ENCODE measurements at regions not wholly inside any gene's neighbourhood (a gene's known extent, or its start where the extent isn't known, plus 50 kb on each side); places are given as distances from the start of the nearest gene placed in this dataset.

GRCh38 chr13:33651766-33652165 lies 166.2 kb upstream of the RFC3 start:
- TF ChIP-seq CTCF (IDR thresholded peaks at IDR 0.05; ENCODE audit: insufficient read depth, low read depth, low read length) (no peak), EZH2 (IDR thresholded peaks at IDR 0.05; ENCODE audit: insufficient read depth, low read length) (no peak)
- Mint-ChIP-seq H3K27ac (ENCODE audit: unreplicated experiment) (no peak overlapping the region), H3K27me3 (ENCODE audit: low read depth, unreplicated experiment) (no peaks in the 10 kb centered on the region), H3K4me1 (ENCODE audit: low read depth, unreplicated experiment) (peaks cover 2% of the 10 kb centered on the region), H3K4me3 (ENCODE audit: unreplicated experiment) (no peak overlapping the region), H3K36me3 (ENCODE audit: low read depth, unreplicated experiment) (no peaks in the 10 kb centered on the region), H3K9me3 (ENCODE audit: unreplicated experiment) (no peaks in the 10 kb centered on the region)
- no peaks in the 10 kb centered on the region for H4K20me1 ChIP-seq (ENCODE audit: insufficient read depth, low read length)
- DNase-seq (ENCODE audit: low read depth) (no peak), FAIRE-seq (no peak)
- H3K4me2 ChIP-seq (ENCODE audit: low read length): no peak overlapping the region
- H3K4me3 ChIP-seq (ENCODE audit: insufficient read depth, low read depth, low read length): no peak overlapping the region
- H3K27ac ChIP-seq (ENCODE audit: low read depth, low read length): no peak overlapping the region
- H3K79me2 ChIP-seq (ENCODE audit: insufficient read depth, low read length): no peaks in the 10 kb centered on the region
- H3K36me3 ChIP-seq (ENCODE audit: insufficient read depth, low read length): no peaks in the 10 kb centered on the region
- no peaks in the 10 kb centered on the region for H3K27me3 ChIP-seq (ENCODE audit: insufficient read depth, low read length)
- H3K4me1 ChIP-seq (ENCODE audit: insufficient read depth, low read length): no peaks in the 10 kb centered on the region
- peak overlapping the region; percentile 3 for H2AFZ ChIP-seq (ENCODE audit: low read depth, low read length)
- no peak overlapping the region for H3K9ac ChIP-seq (ENCODE audit: low read length)
- H3K9me3 ChIP-seq (ENCODE audit: insufficient read depth, low read depth, low read length): no peaks in the 10 kb centered on the region

GRCh38 chr13:33657274-33657673 lies 160.7 kb upstream of the RFC3 start:
- Mint-ChIP-seq H3K36me3 (ENCODE audit: low read depth, unreplicated experiment) (no peaks in the 10 kb centered on the region), H3K27me3 (ENCODE audit: low read depth, unreplicated experiment) (no peaks in the 10 kb centered on the region), H3K27ac (ENCODE audit: unreplicated experiment) (no peak overlapping the region), H3K4me3 (ENCODE audit: unreplicated experiment) (no peak overlapping the region), H3K9me3 (ENCODE audit: unreplicated experiment) (peaks cover 2% of the 10 kb centered on the region), H3K4me1 (ENCODE audit: low read depth, unreplicated experiment) (no peaks in the 10 kb centered on the region)
- DNase-seq (ENCODE audit: low read depth) (no peak), FAIRE-seq (no peak)
- H3K79me2 ChIP-seq (ENCODE audit: insufficient read depth, low read length): no peaks in the 10 kb centered on the region
- no peak overlapping the region for H3K4me3 ChIP-seq (ENCODE audit: insufficient read depth, low read depth, low read length)
- no peaks in the 10 kb centered on the region for H3K9me3 ChIP-seq (ENCODE audit: insufficient read depth, low read depth, low read length)
- H3K36me3 ChIP-seq (ENCODE audit: insufficient read depth, low read length): no peaks in the 10 kb centered on the region
- H3K9ac ChIP-seq (ENCODE audit: low read length): no peak overlapping the region
- no peak overlapping the region for H3K27ac ChIP-seq (ENCODE audit: low read depth, low read length)
- no peak overlapping the region for H3K4me2 ChIP-seq (ENCODE audit: low read length)
- no peaks in the 10 kb centered on the region for H4K20me1 ChIP-seq (ENCODE audit: insufficient read depth, low read length)
- TF ChIP-seq CTCF (IDR thresholded peaks at IDR 0.05; ENCODE audit: insufficient read depth, low read depth, low read length): no peak
- no peak for TF ChIP-seq EZH2 (IDR thresholded peaks at IDR 0.05; ENCODE audit: insufficient read depth, low read length)
- no peaks in the 10 kb centered on the region for H3K4me1 ChIP-seq (ENCODE audit: insufficient read depth, low read length)
- no peaks in the 10 kb centered on the region for H3K27me3 ChIP-seq (ENCODE audit: insufficient read depth, low read length)
- H2AFZ ChIP-seq (ENCODE audit: low read depth, low read length): no peak overlapping the region

GRCh38 chr13:33659466-33659865 lies 158.5 kb upstream of the RFC3 start:
- Histone ChIP-seq H3K79me2 (ENCODE audit: insufficient read depth, low read length) (no peaks in the 10 kb centered on the region), H3K4me1 (ENCODE audit: insufficient read depth, low read length) (no peaks in the 10 kb centered on the region), H3K4me3 (ENCODE audit: insufficient read depth, low read depth, low read length) (no peak overlapping the region), H3K9me3 (ENCODE audit: insufficient read depth, low read depth, low read length) (no peaks in the 10 kb centered on the region), H3K36me3 (ENCODE audit: insufficient read depth, low read length) (no peaks in the 10 kb centered on the region), H4K20me1 (ENCODE audit: insufficient read depth, low read length) (no peaks in the 10 kb centered on the region), H3K9ac (ENCODE audit: low read length) (no peak overlapping the region), H2AFZ (ENCODE audit: low read depth, low read length) (no peak overlapping the region), H3K27me3 (ENCODE audit: insufficient read depth, low read length) (no peaks in the 10 kb centered on the region), H3K27ac (ENCODE audit: low read depth, low read length) (no peak overlapping the region), H3K4me2 (ENCODE audit: low read length) (no peak overlapping the region)
- FAIRE-seq (no peak), DNase-seq (ENCODE audit: low read depth) (no peak)
- no peak for TF ChIP-seq EZH2 (IDR thresholded peaks at IDR 0.05; ENCODE audit: insufficient read depth, low read length)
- Mint-ChIP-seq H3K4me1 (ENCODE audit: low read depth, unreplicated experiment) (no peaks in the 10 kb centered on the region), H3K4me3 (ENCODE audit: unreplicated experiment) (no peak overlapping the region), H3K27ac (ENCODE audit: unreplicated experiment) (no peak overlapping the region), H3K36me3 (ENCODE audit: low read depth, unreplicated experiment) (no peaks in the 10 kb centered on the region), H3K9me3 (ENCODE audit: unreplicated experiment) (peaks cover 2% of the 10 kb centered on the region), H3K27me3 (ENCODE audit: low read depth, unreplicated experiment) (no peaks in the 10 kb centered on the region)
